HepG2 (cell line): ENCODE measurements at regions not wholly inside any gene's neighbourhood (a gene's known extent, or its start where the extent isn't known, plus 50 kb on each side); places are given as distances from the start of the nearest gene placed in this dataset.

Source experiments
- ATAC-seq: fragments of 200-7000 bp; cut with Tn5 transposase; 3 replicates; pipeline ENCODE4 v1.9.1; 2020; ENCODE audit warnings: mild to moderate bottlenecking, moderate library complexity
- BruUV-seq: library from RNA; stranded (reverse); fragments of 400-500 nt; replicated peaks from 2 replicates; lab custom pipeline; 2021; lab: Mats Ljungman, UMichigan
- CTCF ChIA-PET: fragments of 300-600 bp; formaldehyde crosslinking; extraction: SDS; loops from one replicate; lab custom pipeline; 2021; ENCODE audit warnings: low total read pairs, inconsistent platforms, low intra/inter-chr PET ratio; lab: Yijun Ruan, JAX
- POLR2A ChIA-PET: fragments of 350-600 bp; sonication (Branson Sonifier 250); formaldehyde crosslinking; loops from one replicate; lab custom pipeline; 2020; ENCODE audit warnings: antibody characterized with exemption, inconsistent platforms; lab: Yijun Ruan, JAX
- DNase-seq: peaks from one replicate; pipeline ENCODE4 v3.0.0-alpha.2; 2015; ENCODE audit warnings: low spot score
- FAIRE-seq: peaks from 3 replicates; lab custom pipeline; 2011; peaks lifted over from hg19 to GRCh38; lab: Jason Lieb, UNC
- H2AFZ ChIP-seq: one replicate; pipeline ENCODE4 v1.6.1; 2011; ENCODE audit warnings: low read length, inconsistent platforms
- H3K27ac ChIP-seq: fragments of 300-600 bp; 3 replicates; pipeline ENCODE4 v1.8.0; 2011; ENCODE audit warnings: mixed run types, mild to moderate bottlenecking, mixed read lengths, low read length, inconsistent platforms; ENCODE audit not compliant: insufficient read depth; ENCODE audit errors: extremely low read length
- H3K27me3 ChIP-seq, 2 experiments: fragments of 200-600 bp in 1 of 2; 2 replicates in 1 of 2; 3 replicates in 1 of 2; pipeline versions ENCODE4 v1.6.0 to v1.8.0; 2011; ENCODE audit warnings: low read length in 2 of 2, mild to moderate bottlenecking in 2 of 2, moderate library complexity in 2 of 2, inconsistent platforms in 1 of 2; ENCODE audit not compliant: insufficient read depth in 2 of 2, control insufficient read depth in 1 of 2
- H3K36me3 ChIP-seq, 2 experiments: fragments of 200-600 bp in 1 of 2; replicated peaks in 1 of 2; 2 replicates in 1 of 2; 3 replicates in 1 of 2; pipeline versions ENCODE4 v1.5.1 to v1.8.0; 2011; ENCODE audit warnings: low read length in 2 of 2, inconsistent platforms in 1 of 2; ENCODE audit not compliant: insufficient read depth in 2 of 2, control insufficient read depth in 1 of 2
- H3K4me1 ChIP-seq: 2 replicates; pipeline ENCODE4 v1.5.1; 2012; ENCODE audit warnings: low read length, inconsistent platforms; ENCODE audit not compliant: insufficient read depth
- H3K4me2 ChIP-seq: 2 replicates; pipeline ENCODE4 v1.6.0; 2011; ENCODE audit warnings: low read depth, low read length, inconsistent platforms
- H3K4me3 ChIP-seq, 3 experiments: fragments of 200-600 bp in 1 of 3; sonication (generic), shearing (Covaris generic) in 1 of 3; replicated peaks in 1 of 3; 2 replicates each; pipeline ENCODE4 v1.5.1; 2011 to 2016; ENCODE audit warnings: low read length in 3 of 3, inconsistent platforms in 2 of 3, low read depth in 2 of 3, mild to moderate bottlenecking in 2 of 3, control low read depth in 1 of 3, mixed read lengths in 1 of 3; ENCODE audit not compliant: insufficient read depth in 1 of 3
- H3K79me2 ChIP-seq: one replicate; pipeline ENCODE4 v1.6.1; 2011; ENCODE audit warnings: low read length, inconsistent platforms; ENCODE audit not compliant: insufficient read depth
- H3K9ac ChIP-seq: 2 replicates; pipeline ENCODE4 v1.6.0; 2011; ENCODE audit warnings: mild to moderate bottlenecking, low read depth, low read length, inconsistent platforms; ENCODE audit not compliant: insufficient read depth
- H3K9me3 ChIP-seq: 2 replicates; pipeline ENCODE4 v1.5.1; 2012; ENCODE audit warnings: mild to moderate bottlenecking, low read length
- H4K20me1 ChIP-seq: 2 replicates; pipeline ENCODE4 v1.6.0; 2011; ENCODE audit warnings: inconsistent platforms, mild to moderate bottlenecking, low read length, moderate library complexity; ENCODE audit not compliant: insufficient read depth
- ZNF501 ChIP-seq: sonication (generic); formaldehyde crosslinking; IDR thresholded peaks from 2 replicates; pipeline ENCODE4 v1.5.1; 2020; ENCODE audit warnings: mild to moderate bottlenecking, moderate library complexity, missing genetic modification reagents
- ZNF552 ChIP-seq: sonication (generic); formaldehyde crosslinking; IDR thresholded peaks from 2 replicates; pipeline ENCODE4 v1.9.0; 2022; ENCODE audit warnings: missing genetic modification reagents, mild to moderate bottlenecking, borderline replicate concordance
- WGBS: methylation state at CpG from one replicate; pipeline ENCODE4 v1.1.6; 2017; ENCODE audit warnings: low lambda C conversion rate; 5-methylcytosine and 5-hydroxymethylcytosine counted together
- in situ Hi-C: cut with HindIII; loops from 2 replicates; pipeline ENCODE4 v1.10.0; 2017; ENCODE audit warnings: low pct_unique_long_range_greater_than_20kb; ENCODE audit not compliant: extremely low pct_ligation_motif_present
- intact Hi-C: fragments of 100-400 bp; cut with micrococcal nuclease; formaldehyde crosslinking; loops from one replicate; pipeline ENCODE4 v1.10.0; 2022; ENCODE audit not compliant: unreplicated experiment
- TF ChIP-seq, protein P1 (sequence below): sonication (generic); formaldehyde crosslinking; IDR thresholded peaks from 2 replicates; pipeline ENCODE4 v1.8.1; 2023; ENCODE audit warnings: missing genetic modification reagents, inconsistent platforms, borderline replicate concordance
- TF ChIP-seq, protein P2 (sequence below): sonication (generic); formaldehyde crosslinking; IDR thresholded peaks from 2 replicates; pipeline ENCODE4 v1.5.1; 2020; ENCODE audit warnings: mild to moderate bottlenecking, missing genetic modification reagents, moderate library complexity

DNA sequence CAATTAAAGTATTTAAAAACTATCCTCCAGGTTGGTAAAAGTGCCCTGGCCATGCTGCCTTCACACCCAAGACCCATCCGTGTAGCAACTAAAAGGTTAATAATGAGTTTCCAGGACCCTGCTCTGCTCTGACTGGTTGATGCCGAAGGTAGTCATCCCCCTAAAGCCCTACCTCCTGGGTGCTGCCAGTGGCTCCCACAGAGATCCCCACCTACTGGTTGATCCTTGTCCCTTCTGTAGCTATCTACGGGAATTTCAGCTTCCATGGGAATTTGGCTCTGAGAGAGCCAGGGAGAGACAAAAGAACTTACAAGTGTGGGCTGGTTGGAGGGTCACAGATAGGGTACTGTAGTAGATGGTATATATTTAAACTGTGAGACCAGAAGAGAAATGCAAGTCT, 110.6 kb upstream of the NANOGP8 start:
- ATAC-seq (no peak), FAIRE-seq (no peak), DNase-seq (no peak)
- H3K4me1 ChIP-seq = no peaks in the 10 kb centered on the region
- H3K36me3 ChIP-seq = no peaks in the 10 kb centered on the region
- ChIA-PET CTCF (no interaction called here), POLR2A (no interaction called here)
- H3K4me3 ChIP-seq = no peak overlapping the region
- WGBS = 47% methylated on average over 2 of the region's 3 CpGs
- no peaks in the 10 kb centered on the region for H4K20me1 ChIP-seq
- in situ Hi-C loops (no loop called here), intact Hi-C loops (no loop called here)
- H3K4me2 ChIP-seq = no peak overlapping the region
- H3K9ac ChIP-seq = no peak overlapping the region
- no peak overlapping the region for H3K27ac ChIP-seq
- TF ChIP-seq, protein P1, sequence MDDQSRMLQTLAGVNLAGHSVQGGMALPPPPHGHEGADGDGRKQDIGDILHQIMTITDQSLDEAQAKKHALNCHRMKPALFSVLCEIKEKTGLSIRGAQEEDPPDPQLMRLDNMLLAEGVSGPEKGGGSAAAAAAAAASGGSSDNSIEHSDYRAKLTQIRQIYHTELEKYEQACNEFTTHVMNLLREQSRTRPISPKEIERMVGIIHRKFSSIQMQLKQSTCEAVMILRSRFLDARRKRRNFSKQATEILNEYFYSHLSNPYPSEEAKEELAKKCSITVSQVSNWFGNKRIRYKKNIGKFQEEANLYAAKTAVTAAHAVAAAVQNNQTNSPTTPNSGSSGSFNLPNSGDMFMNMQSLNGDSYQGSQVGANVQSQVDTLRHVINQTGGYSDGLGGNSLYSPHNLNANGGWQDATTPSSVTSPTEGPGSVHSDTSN (CRISPR knock-in tag) = no peak
- TF ChIP-seq ZNF552 (CRISPR knock-in tag) = no peak
- no peak for TF ChIP-seq ZNF501 (CRISPR knock-in tag)
- TF ChIP-seq, protein P2, sequence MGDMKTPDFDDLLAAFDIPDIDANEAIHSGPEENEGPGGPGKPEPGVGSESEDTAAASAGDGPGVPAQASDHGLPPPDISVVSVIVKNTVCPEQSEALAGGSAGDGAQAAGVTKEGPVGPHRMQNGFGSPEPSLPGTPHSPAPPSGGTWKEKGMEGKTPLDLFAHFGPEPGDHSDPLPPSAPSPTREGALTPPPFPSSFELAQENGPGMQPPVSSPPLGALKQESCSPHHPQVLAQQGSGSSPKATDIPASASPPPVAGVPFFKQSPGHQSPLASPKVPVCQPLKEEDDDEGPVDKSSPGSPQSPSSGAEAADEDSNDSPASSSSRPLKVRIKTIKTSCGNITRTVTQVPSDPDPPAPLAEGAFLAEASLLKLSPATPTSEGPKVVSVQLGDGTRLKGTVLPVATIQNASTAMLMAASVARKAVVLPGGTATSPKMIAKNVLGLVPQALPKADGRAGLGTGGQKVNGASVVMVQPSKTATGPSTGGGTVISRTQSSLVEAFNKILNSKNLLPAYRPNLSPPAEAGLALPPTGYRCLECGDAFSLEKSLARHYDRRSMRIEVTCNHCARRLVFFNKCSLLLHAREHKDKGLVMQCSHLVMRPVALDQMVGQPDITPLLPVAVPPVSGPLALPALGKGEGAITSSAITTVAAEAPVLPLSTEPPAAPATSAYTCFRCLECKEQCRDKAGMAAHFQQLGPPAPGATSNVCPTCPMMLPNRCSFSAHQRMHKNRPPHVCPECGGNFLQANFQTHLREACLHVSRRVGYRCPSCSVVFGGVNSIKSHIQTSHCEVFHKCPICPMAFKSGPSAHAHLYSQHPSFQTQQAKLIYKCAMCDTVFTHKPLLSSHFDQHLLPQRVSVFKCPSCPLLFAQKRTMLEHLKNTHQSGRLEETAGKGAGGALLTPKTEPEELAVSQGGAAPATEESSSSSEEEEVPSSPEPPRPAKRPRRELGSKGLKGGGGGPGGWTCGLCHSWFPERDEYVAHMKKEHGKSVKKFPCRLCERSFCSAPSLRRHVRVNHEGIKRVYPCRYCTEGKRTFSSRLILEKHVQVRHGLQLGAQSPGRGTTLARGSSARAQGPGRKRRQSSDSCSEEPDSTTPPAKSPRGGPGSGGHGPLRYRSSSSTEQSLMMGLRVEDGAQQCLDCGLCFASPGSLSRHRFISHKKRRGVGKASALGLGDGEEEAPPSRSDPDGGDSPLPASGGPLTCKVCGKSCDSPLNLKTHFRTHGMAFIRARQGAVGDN (CRISPR knock-in tag) = no peak
- H3K9me3 ChIP-seq = peaks cover 22% of the 10 kb centered on the region
- H3K27me3 ChIP-seq = no peaks in the 10 kb centered on the region
- H3K79me2 ChIP-seq = no peaks in the 10 kb centered on the region
- BruUV-seq = no TSS peak
- no peak overlapping the region for H2AFZ ChIP-seq
